NCI-H2107 treated with DMSO at 0.1 percent for 48 hours (cell line): ENCODE measurements at regions not wholly inside any gene's neighbourhood (a gene's known extent, or its start where the extent isn't known, plus 50 kb on each side); places are given as distances from the start of the nearest gene placed in this dataset.
"Not testable (repeated sequence)": the region's sequence is repeated elsewhere in the genome, so short reads cannot be mapped to it uniquely, and the experiment has no call there.

Experiments used
- DNase-seq: peaks from one replicate; lab custom pipeline; 2025; ENCODE audit not compliant: unreplicated experiment; lab: John Stamatoyannopoulos, UW

DNA sequence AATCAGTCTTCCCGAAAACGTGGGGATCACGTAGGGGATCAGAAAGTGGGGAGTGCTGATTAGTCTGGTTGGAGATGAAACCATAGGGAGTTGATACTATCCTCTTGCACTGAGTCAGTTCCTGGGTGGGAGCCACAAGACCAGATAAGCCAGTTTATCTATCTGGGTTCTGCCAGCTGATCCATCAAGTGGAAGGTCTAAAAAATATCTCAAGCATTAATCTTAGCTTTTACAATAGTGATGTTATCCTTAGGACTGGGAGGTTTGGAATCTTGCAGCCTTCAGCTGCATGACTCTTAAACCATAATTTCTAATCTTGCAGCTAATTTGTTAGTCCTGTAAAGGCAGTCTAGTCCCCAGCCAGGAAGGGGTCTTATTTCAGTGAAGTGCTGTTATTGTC is 2474.2 kb downstream of the PCDH9 start:
- no peak for DNase-seq

- no peak for DNase-seq
These were observed 2476.7 kb downstream of the PCDH9 start for GRCh38 chr13:64753233-64754000.

DNA sequence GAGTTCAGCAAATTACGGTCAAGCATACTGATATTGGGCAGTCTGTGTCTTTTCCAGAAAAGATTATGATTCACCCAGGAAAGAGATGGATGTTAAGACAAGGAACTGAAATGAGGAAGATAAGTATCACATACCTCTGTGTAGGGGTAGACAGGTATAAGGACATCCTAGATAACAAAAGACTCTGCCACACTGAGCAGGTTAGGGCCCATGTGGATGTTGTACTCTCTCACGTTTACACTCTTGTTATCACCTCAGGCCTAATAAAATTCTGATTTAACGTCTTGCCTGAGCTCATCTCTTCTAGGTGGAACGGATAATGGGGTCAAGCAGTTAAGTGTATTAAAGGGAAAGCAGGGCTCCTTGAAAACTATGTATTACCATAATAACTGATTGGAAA is 2480.8 kb downstream of the PCDH9 start:
- DNase-seq, result no peak

DNA sequence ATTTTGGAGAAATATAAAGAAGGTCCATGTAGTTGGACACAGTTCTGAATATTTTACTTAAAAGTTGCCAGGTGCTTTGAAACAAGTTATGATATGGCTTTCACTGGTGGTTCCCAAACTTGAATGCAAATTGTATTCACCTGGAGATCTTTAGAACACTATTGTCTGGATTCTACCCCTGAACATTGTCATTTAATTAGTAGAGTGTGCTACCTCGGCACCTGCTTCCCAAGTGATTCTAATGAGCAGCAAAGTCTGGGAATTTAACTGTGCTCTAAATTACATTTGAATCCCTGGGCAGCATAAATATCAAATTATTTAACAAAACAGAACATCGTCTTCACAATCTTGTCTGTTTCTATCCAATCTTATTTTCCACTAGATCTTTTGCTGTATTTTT is 2483.3 kb downstream of the PCDH9 start:
- DNase-seq, result no peak

DNA sequence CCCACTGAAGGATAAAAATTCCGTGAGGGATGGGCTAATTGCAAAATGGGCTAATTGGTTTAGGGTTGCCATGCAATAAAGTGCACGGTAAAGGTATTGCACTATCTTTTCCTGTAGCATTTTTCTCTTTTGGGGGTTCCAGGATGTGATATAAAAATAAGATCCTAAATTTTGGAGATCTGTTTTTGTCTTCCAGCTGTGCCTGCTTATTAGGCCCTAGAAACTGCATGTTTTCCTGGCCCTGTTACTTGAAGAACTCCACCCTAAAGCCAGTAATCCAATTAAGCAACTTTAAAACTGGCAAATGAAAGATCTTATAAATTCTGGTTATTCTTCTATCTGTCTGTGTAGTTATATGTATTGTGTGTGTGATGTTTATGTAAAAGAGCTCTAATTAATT is 2489.6 kb downstream of the PCDH9 start:
- no peak for DNase-seq

DNA sequence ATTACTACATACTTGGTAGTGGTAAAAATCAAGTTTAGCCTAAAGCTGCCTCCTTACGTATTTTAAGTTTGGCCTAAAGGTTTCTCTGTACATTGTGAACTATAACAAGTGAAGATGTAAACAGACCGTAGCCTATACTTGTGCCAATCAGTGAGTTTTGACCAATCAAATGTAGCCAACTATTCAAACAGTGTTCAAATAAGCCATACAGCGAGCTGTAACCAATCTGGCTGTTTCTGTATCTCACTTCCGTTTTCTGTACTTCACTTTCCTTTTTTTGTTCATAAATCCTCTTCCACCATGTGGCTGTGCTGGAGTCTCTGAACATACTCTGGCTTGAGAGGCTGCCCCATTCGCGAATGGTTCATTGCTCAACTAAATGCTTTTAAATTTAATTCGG is 2504.6 kb downstream of the PCDH9 start:
- no peak for DNase-seq

DNA sequence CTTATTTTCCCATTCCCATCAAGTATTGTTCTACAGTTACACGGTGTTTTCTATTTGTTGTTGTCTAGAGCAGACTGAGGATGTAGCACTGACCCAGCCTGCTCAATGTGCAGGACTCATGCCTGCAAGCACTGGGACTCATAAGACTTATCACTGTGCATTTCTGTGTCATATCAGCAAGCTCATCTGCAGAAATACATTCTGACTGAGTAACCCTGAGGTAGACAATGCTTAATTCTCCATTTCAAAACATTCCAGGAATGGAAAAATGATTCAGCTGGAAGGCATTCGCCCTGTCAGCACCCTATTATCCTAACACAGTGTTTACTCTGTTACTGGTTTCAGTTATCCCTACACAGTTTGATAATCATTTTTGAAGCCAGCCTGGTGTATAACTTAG is 2506.4 kb downstream of the PCDH9 start:
- no peak for DNase-seq

GRCh38 chr13:64718116-64718515 is 2512.0 kb downstream of the PCDH9 start:
- DNase-seq, result no peak

DNA sequence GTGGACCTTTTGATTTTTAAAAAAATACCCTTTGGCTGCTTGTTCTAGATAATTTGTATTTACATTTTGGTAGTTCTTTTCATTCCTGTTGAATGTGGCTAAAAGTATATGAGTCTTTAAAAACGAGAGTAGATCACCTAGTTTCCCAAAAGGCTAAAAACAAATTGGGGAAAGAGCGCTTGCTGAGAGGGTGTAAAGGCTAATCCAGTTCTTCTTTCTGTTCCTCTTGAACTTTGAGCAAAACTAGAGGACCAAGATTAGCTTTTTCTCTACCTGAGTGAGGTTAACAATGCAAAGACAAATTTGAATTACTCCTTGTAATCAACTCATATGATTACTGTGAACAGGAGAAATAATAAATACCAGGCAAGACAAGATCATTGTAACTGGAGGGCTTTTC is 2513.2 kb downstream of the PCDH9 start:
- no peak for DNase-seq

- no peak for DNase-seq
These were observed 2521.1 kb downstream of the PCDH9 start for GRCh38 chr13:64709079-64709478.

GRCh38 chr13:64704121-64704649 is 2526.0 kb downstream of the PCDH9 start:
- no peak for DNase-seq

GRCh38 chr13:64697226-64697625 is 2532.9 kb downstream of the PCDH9 start:
- DNase-seq, result no peak

DNA sequence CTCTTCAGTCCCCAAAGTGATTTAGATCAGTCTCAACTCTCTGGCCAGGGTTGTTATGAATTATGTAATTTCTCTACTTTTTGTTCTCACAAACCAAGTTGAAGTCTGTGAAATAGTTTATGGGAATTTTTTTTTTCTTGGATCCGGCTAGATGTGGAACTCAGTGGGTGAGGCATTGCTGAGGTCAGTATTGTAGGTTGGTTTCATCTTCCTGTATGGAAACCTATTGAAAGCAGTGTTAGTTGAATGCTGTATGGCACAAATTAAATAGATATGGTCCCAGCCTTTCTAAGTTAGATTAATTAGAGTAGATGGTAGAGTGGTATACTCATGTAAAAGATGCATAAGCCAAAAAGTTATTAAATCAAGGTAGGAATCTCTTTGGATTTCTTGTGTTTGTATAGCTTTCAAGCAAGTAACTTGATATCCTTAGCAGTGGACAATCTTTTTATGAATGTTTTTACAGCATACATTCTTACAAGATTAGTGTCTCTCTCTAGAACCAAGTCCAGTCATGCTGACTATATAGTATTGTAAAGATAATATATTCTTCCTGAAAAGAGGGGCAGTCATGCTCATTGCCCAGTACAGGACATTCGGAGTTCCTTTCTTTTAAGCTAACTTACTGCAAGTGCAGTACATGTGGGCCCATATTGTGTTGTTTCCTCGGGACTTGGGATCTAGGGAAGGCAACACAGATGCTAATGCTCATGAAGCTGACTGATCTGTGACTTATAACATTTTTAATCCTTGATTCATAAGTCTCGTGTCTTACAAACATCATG is 2541.1 kb downstream of the PCDH9 start:
- DNase-seq, result no peak

GRCh38 chr13:64686536-64686935 is 2543.6 kb downstream of the PCDH9 start:
- not testable (repeated sequence) for DNase-seq

DNA sequence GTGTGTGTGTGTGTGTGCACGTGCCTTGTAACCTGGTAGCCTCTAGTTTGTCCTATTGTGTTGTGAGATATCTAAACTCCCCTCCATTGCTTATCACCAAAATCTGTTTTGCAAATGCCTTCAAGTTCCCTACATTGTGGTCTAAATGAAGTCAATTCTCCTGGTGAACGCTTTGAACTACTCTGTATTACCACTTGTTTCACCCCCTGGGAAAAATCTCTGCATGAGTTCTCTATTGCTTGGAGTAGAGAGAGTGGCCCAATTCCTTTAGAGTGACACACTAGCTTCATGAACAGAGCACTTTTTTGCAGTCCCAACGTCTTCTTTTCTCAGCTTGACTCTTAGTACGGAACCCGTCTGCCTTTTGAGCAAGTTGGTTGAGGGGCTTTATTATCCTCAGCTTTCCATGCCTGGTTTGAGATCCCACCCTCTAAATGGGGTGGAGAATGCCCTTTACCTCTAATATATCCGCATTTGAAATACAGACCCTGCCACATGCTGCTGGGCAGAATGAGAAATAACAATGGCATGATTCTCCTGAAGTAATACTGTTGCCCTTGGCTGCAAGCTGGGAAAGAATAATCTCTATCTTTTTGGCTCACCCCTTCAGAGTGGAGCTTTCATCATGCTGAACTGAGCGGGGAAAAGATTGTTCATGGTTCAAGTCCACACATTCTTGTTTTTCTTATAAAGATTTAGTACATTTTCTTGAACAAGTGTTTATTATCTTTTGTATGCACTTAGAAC is 2545.3 kb downstream of the PCDH9 start:
- DNase-seq, result no peak

DNA sequence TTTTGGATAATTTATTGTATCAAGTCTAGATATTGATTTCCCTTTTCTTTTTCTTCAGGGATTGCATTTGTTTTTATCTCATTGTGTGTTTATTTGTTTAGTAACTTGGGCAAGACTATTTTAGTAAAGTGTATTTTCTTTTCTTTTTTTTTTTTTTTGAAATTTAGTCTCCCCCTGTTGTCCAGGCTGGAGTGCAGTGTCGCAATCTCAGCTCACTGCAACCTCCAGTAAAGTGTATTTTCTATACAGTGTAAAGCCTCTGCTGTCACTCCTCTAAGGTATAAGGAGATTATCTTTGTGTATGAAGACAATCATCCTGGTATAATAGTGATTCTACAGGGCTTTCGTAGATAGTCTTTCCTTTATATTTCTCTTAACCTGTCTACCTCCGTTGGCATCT is 2546.0 kb downstream of the PCDH9 start:
- DNase-seq, result no peak

- no peak for DNase-seq
These were observed 2549.4 kb downstream of the PCDH9 start for GRCh38 chr13:64680739-64681138.

- DNase-seq, result no peak
These were observed 2554.8 kb downstream of the PCDH9 start for GRCh38 chr13:64675255-64675892.

DNA sequence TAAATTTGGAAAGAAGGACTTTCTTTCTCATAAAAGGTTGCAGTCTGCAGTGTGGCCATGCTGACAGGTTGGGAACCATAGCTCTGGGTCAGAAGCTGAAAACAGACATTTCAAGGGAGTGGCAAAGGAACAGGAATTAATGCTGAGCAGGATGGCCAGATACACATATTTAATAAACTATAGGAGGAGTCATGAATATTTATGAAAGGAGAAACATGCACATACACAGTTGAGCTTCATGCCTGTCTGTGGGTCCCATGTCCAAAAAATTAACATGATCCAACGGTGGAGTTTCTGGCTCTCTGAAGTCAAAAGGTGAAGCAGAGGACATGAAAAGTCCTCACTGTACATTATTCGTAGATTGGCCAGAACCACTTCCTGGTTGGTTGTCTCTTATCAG is 2556.0 kb downstream of the PCDH9 start:
- no peak for DNase-seq

- no peak for DNase-seq
These were observed 2557.4 kb downstream of the PCDH9 start for GRCh38 chr13:64672751-64673150.
